ENCODE measurements at regions not wholly inside any gene's neighbourhood (a gene's known extent, or its start where the extent isn't known, plus 50 kb on each side); places are given as distances from the start of the nearest gene placed in this dataset.

DNA sequence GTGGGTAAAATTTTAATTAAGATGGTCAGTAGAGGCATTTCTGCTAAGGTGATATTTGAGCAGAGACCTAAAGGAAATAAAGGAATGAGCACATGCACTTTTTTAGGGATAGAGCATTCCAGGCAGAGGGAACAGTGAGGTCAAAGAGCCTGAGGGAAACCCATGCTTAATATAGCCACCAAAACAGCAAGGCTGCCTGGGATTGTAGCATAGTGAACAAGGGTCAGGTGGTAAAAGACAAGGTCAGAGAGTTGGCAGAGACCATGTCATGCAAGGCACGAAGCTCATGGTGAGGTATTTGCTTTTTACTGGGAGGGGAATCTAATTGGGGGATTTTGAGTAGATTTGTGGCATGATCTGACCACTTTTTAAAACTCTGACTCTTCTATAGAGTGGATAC lies 344.6 kb upstream of the LRRC7 start:
- no peaks in the 10 kb centered on the region for H3K27me3 Mint-ChIP-seq
- no peaks in the 10 kb centered on the region for H3K9me3 Mint-ChIP-seq
- H3K4me1 Mint-ChIP-seq (ENCODE audit: unreplicated experiment): peaks cover 3% of the 10 kb centered on the region
- H3K36me3 Mint-ChIP-seq: no peaks in the 10 kb centered on the region
- TF ChIP-seq, protein P1, sequence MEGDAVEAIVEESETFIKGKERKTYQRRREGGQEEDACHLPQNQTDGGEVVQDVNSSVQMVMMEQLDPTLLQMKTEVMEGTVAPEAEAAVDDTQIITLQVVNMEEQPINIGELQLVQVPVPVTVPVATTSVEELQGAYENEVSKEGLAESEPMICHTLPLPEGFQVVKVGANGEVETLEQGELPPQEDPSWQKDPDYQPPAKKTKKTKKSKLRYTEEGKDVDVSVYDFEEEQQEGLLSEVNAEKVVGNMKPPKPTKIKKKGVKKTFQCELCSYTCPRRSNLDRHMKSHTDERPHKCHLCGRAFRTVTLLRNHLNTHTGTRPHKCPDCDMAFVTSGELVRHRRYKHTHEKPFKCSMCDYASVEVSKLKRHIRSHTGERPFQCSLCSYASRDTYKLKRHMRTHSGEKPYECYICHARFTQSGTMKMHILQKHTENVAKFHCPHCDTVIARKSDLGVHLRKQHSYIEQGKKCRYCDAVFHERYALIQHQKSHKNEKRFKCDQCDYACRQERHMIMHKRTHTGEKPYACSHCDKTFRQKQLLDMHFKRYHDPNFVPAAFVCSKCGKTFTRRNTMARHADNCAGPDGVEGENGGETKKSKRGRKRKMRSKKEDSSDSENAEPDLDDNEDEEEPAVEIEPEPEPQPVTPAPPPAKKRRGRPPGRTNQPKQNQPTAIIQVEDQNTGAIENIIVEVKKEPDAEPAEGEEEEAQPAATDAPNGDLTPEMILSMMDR (conservative IDR thresholded peaks at IDR 0.05): no peak
- DNase-seq (ENCODE audit: extremely low spot score, unreplicated experiment): no peak
- no peak overlapping the region for H3K27ac Mint-ChIP-seq
- no peak overlapping the region for H3K4me3 Mint-ChIP-seq

DNA sequence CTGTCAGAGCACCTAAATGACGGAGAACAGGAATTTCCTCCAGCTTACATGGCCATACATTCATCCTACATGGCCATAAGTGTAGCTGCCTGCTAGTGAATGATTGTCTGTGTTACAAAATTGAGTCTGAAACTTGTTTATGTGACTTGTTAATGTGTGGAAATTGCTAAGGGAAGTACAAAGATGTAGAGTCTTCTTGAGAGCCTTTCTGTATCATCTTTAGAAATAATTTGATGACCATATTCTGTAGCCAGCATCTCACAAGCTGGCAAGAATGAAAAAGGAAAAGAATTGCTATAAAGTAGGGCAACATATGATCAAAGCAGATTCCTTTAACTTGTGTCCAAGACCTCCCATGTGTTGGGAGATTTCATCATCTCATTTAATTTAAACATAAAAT lies 339.2 kb upstream of the LRRC7 start:
- Mint-ChIP-seq H3K4me1 (ENCODE audit: unreplicated experiment) (no peaks in the 10 kb centered on the region), H3K27ac (no peak overlapping the region), H3K9me3 (no peaks in the 10 kb centered on the region), H3K27me3 (no peaks in the 10 kb centered on the region), H3K36me3 (no peaks in the 10 kb centered on the region), H3K4me3 (no peak overlapping the region)
- TF ChIP-seq, protein P1 (conservative IDR thresholded peaks at IDR 0.05): no peak
- DNase-seq (ENCODE audit: extremely low spot score, unreplicated experiment): no peak

DNA sequence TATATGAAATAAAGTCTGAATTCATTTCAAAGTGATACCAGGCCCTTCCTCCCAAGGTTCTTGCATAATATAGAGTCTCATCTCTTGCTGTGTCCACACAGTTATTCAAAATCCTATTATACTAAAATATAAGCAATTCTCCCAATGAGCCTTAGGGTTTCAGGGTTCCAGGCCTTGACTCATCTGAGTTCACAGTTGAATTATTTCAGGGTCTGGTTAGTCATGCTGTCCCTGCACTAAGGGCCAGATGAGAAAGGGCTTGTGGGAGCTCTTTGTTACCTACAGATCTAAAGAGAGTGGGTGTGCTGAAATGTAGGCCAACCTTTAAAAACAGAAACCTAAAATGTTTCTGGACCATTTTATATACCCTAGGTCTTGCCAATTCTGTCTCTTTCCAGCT lies 337.5 kb upstream of the LRRC7 start:
- no peak for DNase-seq (ENCODE audit: extremely low spot score, unreplicated experiment)
- Mint-ChIP-seq H3K36me3 (no peaks in the 10 kb centered on the region), H3K4me1 (ENCODE audit: unreplicated experiment) (no peaks in the 10 kb centered on the region), H3K9me3 (no peaks in the 10 kb centered on the region), H3K4me3 (no peak overlapping the region), H3K27me3 (no peaks in the 10 kb centered on the region), H3K27ac (no peak overlapping the region)
- TF ChIP-seq, protein P1 (conservative IDR thresholded peaks at IDR 0.05): no peak

DNA sequence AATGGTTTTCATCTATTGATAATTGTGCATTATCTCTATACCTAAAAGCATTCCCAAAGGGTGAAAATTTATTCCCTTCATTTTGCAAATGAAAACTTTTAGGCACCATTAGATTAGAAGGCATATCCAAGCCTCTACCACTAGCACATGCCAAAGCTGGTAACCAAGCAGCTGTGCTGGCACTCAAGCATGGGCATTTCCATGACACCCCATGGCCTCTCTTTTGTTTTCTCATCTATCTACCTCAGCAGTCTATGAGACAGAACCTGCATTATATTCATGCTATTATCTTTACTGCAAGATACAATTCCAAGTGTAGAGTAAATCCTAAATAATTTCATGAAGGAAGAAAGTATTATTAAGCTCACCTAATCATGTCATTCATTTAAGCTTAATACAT lies 334.3 kb upstream of the LRRC7 start:
- no peak overlapping the region for H3K4me3 Mint-ChIP-seq
- no peak for DNase-seq (ENCODE audit: extremely low spot score, unreplicated experiment)
- TF ChIP-seq, protein P1 (conservative IDR thresholded peaks at IDR 0.05): no peak
- no peaks in the 10 kb centered on the region for H3K27me3 Mint-ChIP-seq
- H3K9me3 Mint-ChIP-seq: no peaks in the 10 kb centered on the region
- no peak overlapping the region for H3K27ac Mint-ChIP-seq
- H3K36me3 Mint-ChIP-seq: no peaks in the 10 kb centered on the region
- no peaks in the 10 kb centered on the region for H3K4me1 Mint-ChIP-seq (ENCODE audit: unreplicated experiment)

DNA sequence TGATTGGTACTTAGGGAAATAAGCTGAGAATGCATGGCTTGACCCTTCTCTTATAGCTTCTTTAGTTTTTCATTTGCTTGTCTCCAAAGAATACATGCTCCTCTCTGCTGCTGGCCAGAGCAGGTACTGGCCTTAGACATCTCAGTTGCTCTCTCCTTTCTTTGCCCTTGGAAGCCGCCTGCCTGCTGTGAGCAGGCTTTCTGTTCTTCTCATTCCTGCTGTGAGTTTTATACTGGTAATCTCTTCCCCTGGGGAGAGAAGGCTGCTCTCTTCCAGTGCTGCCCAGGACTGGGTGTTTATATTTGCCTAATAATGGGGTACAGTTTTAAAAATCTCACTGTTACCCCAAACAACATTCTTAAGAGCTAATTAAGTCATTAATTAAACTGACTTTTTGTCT lies 323.5 kb upstream of the LRRC7 start:
- no peaks in the 10 kb centered on the region for H3K27me3 Mint-ChIP-seq
- TF ChIP-seq, protein P1 (conservative IDR thresholded peaks at IDR 0.05): no peak
- H3K4me1 Mint-ChIP-seq (ENCODE audit: unreplicated experiment): peaks cover 9% of the 10 kb centered on the region
- no peak overlapping the region for H3K27ac Mint-ChIP-seq
- H3K4me3 Mint-ChIP-seq: no peak overlapping the region
- no peaks in the 10 kb centered on the region for H3K9me3 Mint-ChIP-seq
- no peak for DNase-seq (ENCODE audit: extremely low spot score, unreplicated experiment)
- H3K36me3 Mint-ChIP-seq: no peaks in the 10 kb centered on the region

DNA sequence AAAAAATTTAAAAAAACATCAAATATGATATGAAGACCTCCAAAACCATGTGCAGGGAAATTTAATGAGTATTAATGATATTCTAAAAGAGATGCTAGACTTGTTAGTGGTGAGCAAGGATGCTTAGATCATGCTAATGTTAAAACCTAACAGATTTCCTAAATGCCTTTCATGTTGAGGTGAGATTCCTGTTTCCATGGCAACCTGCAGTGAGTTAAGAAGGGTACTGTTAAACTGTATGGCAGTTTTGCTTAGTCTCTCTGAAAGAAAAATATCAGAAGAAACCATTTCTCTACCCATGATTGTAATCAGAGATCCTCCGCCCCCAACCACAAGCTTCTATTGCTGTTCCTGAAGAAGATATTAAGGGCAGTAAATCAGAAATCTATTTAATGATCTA lies 321.6 kb upstream of the LRRC7 start:
- no peak overlapping the region for H3K27ac Mint-ChIP-seq
- DNase-seq (ENCODE audit: extremely low spot score, unreplicated experiment): no peak
- H3K4me3 Mint-ChIP-seq: no peak overlapping the region
- TF ChIP-seq, protein P1 (conservative IDR thresholded peaks at IDR 0.05): no peak
- peaks cover 9% of the 10 kb centered on the region for H3K4me1 Mint-ChIP-seq (ENCODE audit: unreplicated experiment)
- no peaks in the 10 kb centered on the region for H3K9me3 Mint-ChIP-seq
- H3K27me3 Mint-ChIP-seq: peaks cover 3% of the 10 kb centered on the region
- no peaks in the 10 kb centered on the region for H3K36me3 Mint-ChIP-seq
